IPS-15b (cell line): ENCODE measurements at regions not wholly inside any gene's neighbourhood (a gene's known extent, or its start where the extent isn't known, plus 50 kb on each side); places are given as distances from the start of the nearest gene placed in this dataset.
"Not testable (repeated sequence)": the region's sequence is repeated elsewhere in the genome, so short reads cannot be mapped to it uniquely, and the experiment has no call there.

Experiments used
- H3K27me3 ChIP-seq: one replicate; pipeline ENCODE4 v1.6.1; 2013; ENCODE audit warnings: low read length; ENCODE audit not compliant: control insufficient read depth, insufficient read depth
- H3K36me3 ChIP-seq: one replicate; pipeline ENCODE4 v1.6.1; 2013; ENCODE audit warnings: low read length; ENCODE audit not compliant: control insufficient read depth, insufficient read depth
- H3K4me1 ChIP-seq: one replicate; pipeline ENCODE4 v1.6.1; 2013; ENCODE audit warnings: mild to moderate bottlenecking, low read length; ENCODE audit not compliant: control insufficient read depth, insufficient read depth
- H3K4me3 ChIP-seq: one replicate; pipeline ENCODE4 v1.5.1; 2013; ENCODE audit warnings: low read depth, low read length
- H3K9ac ChIP-seq: one replicate; pipeline ENCODE4 v1.6.1; 2013; ENCODE audit warnings: low read depth, mild to moderate bottlenecking, low read length
- H3K9me3 ChIP-seq: one replicate; pipeline ENCODE4 v1.6.1; 2013; ENCODE audit warnings: mild to moderate bottlenecking, low read length; ENCODE audit not compliant: control insufficient read depth, insufficient read depth

GRCh38 chr1:146474216-146474615, 245.4 kb upstream of the NOTCH2NLA start:
- not testable (repeated sequence) for H3K9ac ChIP-seq, H3K36me3 ChIP-seq, H3K9me3 ChIP-seq, H3K27me3 ChIP-seq, H3K4me3 ChIP-seq, H3K4me1 ChIP-seq

DNA sequence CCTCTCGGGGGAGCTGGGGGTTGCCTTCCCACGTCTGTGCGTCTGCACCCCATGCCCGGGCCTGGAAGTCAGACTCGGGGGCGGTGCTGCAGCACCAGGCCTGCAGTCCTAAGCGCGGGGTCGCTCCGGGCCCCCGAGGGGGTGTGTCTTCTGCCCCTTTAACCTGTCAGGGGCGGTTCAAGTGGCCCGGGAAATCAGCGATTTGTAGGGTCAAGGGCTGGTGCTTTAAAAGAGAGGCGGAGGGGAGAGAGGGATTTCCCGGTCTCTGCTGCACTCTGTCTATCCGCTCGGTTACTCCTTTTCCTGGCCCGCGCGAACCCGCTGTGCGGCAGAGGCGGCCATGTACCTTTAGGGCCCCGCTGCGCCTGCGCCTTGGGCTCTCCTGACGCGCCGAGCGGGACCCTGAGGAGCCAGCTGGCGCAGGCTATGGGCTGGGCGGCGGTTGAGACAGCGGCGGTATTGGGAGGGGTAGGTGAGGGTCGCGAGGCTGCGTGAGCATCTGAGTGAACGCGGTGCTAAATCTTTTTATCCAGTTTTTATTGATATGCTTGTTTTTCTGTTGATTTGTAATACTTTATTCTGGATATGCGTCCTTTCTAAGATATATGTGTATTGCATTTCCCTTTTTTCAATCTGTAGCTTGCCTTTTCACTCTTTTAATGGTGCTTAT, 243.5 kb upstream of the NOTCH2NLA start:
- not testable (repeated sequence) for H3K9me3 ChIP-seq, H3K36me3 ChIP-seq, H3K9ac ChIP-seq, H3K27me3 ChIP-seq, H3K4me1 ChIP-seq
- peak overlapping the region; percentile 40 for H3K4me3 ChIP-seq

GRCh38 chr1:146459939-146460338, 231.1 kb upstream of the NOTCH2NLA start:
- H3K36me3 ChIP-seq, H3K9me3 ChIP-seq, H3K4me1 ChIP-seq, H3K9ac ChIP-seq, H3K4me3 ChIP-seq, H3K27me3 ChIP-seq: not testable (repeated sequence)

DNA sequence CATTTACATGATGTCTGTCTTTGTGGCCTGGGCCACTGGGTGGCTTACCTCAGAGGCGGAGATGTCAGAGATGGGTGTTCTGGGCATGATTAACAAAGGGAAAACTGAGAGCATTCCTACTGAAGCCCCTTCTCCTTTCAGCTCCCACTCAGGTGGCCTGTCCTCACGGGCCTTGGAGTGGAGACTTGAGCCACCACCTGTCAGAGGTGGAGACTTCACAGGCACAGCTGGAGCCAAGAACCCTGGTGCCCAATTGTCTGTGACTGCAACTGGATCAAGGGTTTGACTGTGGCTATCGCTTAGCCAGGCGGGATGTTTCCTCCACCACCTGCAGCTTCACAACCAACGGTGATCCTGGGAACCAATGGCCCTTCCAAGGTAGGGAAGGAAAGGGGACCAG, 230.5 kb upstream of the NOTCH2NLA start:
- H3K9me3 ChIP-seq, H3K4me3 ChIP-seq, H3K9ac ChIP-seq, H3K4me1 ChIP-seq, H3K36me3 ChIP-seq, H3K27me3 ChIP-seq: not testable (repeated sequence)

DNA sequence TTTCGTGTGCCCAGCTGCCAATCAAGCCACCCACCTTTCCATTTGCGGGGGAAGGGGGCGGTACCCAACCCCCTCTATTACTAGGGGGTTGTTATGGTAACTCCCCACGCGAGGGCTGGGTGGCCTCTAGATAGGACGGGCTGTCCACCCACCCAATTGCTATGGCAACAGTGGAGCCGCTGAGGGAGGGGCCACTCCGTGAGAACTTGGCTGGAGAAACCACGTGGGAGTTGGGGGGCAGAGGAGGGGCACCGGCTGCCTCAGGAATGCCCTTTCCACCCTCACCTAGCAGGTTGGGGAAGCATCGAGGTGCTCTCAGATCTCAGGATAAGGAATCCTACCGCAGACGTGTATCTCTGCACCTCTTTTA, 220.0 kb upstream of the NOTCH2NLA start:
- H3K36me3 ChIP-seq, H3K9ac ChIP-seq, H3K27me3 ChIP-seq, H3K4me1 ChIP-seq, H3K4me3 ChIP-seq, H3K9me3 ChIP-seq: not testable (repeated sequence)

DNA sequence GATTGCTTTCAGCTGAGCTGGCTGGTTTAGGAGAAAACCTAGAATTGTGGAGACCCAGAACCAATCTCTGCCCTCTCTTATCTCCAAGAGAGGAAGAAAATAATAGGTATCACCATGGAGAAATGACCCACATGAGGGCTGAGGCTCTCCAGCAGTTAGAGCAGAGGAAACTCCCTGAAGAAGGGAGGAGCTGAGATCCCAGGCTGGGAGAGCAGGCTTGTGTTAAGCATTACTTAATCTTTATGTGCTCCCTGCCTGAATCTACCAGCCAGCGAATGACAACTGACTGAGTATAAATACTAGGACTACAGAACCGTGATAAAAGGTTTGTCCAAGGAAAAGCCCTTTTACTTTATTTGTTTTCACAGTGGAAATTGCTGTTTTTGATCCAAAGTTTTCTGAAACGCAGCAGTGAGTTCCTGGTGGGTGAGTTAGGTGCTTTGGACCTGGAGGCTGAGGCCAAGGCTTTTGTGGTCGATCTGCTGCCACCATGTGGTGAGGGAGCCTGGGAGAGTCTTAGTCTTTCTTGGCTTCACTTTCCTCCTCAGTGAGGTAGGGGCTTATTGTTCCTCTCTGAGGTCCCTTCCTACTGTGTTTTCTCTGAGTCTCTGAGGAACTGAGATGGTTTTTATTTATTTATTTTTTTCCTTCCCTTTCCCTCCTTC, 219.5 kb upstream of the NOTCH2NLA start:
- not testable (repeated sequence) for H3K4me1 ChIP-seq, H3K27me3 ChIP-seq, H3K9ac ChIP-seq, H3K36me3 ChIP-seq, H3K9me3 ChIP-seq, H3K4me3 ChIP-seq

- H3K9me3 ChIP-seq, H3K36me3 ChIP-seq, H3K4me1 ChIP-seq, H3K9ac ChIP-seq, H3K27me3 ChIP-seq: not testable (repeated sequence)
- peak overlapping the region; percentile 41 for H3K4me3 ChIP-seq
These were observed 215.0 kb upstream of the NOTCH2NLA start for GRCh38 chr1:146443871-146444222.

DNA sequence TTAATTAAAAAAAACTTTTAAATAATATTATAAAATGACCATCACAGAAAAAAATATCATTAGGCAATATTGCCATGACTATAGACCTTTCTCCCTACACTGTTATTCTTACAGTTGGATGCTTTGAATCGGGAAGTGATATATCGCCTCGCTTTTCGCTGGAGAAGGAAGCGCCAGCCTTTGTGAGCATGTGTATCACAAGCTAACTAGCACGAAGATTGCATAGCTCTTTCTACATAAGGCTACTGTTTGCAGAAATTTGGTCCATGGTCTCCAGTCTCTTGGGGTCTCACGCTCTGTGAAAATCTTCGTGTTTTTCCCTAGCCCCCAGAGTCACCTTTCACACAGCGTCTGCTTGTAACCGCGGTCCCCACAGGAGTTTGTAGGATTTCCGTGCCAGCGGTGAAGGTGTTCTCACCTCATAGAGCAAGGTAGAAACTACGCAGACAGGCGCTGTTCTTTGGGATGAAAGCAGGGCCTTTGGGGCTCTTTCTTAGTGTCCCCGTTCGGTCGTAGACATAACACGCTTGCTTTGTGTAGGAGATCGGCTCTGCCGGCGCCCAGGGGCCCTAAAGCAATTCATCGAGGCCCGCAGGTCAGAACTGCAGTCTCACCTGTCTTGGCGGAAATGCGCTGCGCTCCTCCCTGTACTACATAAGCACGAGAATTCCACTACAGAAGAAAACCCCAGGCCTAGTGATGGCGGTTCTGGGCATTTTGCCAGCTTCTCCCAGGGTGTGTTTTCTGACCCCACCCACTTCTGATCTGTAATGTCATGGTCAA, 214.5 kb upstream of the NOTCH2NLA start:
- not testable (repeated sequence) for H3K4me1 ChIP-seq, H3K9ac ChIP-seq, H3K4me3 ChIP-seq, H3K36me3 ChIP-seq, H3K9me3 ChIP-seq, H3K27me3 ChIP-seq

- H3K27me3 ChIP-seq, H3K4me3 ChIP-seq, H3K9ac ChIP-seq, H3K4me1 ChIP-seq, H3K36me3 ChIP-seq, H3K9me3 ChIP-seq: not testable (repeated sequence)
These were observed 209.7 kb upstream of the NOTCH2NLA start for GRCh38 chr1:146438543-146438942.

- not testable (repeated sequence) for H3K4me3 ChIP-seq, H3K4me1 ChIP-seq, H3K9ac ChIP-seq, H3K27me3 ChIP-seq, H3K36me3 ChIP-seq, H3K9me3 ChIP-seq
These were observed 187.8 kb upstream of the NOTCH2NLA start for GRCh38 chr1:146416642-146417041.

DNA sequence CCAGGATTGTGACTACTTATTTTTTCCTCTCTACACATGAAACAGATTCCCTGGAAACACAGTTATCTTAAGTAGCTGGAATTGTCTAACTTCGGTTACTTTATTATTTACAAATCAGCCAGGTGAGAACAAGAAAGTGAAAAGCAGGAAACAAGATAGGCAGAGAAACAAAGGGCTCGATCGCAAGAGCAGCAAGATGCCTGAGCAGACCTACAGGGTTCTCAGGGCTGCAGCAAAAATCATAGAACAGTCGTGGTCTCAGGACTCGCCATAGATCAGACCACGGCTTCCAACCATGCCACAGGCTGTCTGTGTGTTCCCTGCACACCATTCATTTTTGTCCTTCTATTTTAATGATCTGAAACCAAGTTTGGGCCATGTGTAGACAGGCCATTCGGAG, 186.2 kb upstream of the NOTCH2NLA start:
- not testable (repeated sequence) for H3K4me1 ChIP-seq, H3K27me3 ChIP-seq, H3K9ac ChIP-seq, H3K4me3 ChIP-seq, H3K9me3 ChIP-seq, H3K36me3 ChIP-seq

DNA sequence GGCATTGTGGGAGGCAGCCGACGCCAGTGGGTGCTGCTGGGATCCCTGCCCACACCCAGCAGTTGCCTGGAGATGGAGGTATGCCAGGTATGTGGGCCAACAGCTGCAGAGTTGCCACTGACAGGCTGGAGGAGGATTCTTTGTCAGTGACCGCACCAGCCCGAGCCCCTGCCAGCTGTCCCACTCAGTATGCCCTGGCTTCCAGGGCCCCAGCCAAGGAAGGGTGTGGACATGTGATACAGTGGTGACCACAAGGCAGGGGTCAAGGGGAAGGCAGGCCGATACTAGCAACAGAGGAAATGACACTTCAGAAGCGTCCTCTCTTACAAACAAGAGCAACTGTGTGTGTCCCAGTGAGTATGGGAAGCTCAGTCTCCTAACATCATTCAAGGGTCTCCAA, 185.1 kb upstream of the NOTCH2NLA start:
- H3K36me3 ChIP-seq, H3K4me1 ChIP-seq, H3K4me3 ChIP-seq, H3K9ac ChIP-seq, H3K27me3 ChIP-seq, H3K9me3 ChIP-seq: not testable (repeated sequence)
